WI38 (cell line): ENCODE measurements at regions not wholly inside any gene's neighbourhood (a gene's known extent, or its start where the extent isn't known, plus 50 kb on each side); places are given as distances from the start of the nearest gene placed in this dataset.
"Not testable (repeated sequence)": the region's sequence is repeated elsewhere in the genome, so short reads cannot be mapped to it uniquely, and the experiment has no call there.

Experiments
- H3K4me3 ChIP-seq: 2 replicates; pipeline ENCODE4 v1.5.1; 2011; ENCODE audit warnings: low read depth, mild to moderate bottlenecking, control low read depth, low read length
- CTCF ChIP-seq: IDR thresholded peaks from 2 replicates; pipeline ENCODE4 v1.5.1; 2012; ENCODE audit warnings: low read depth, mild to moderate bottlenecking, control low read depth, low read length

DNA sequence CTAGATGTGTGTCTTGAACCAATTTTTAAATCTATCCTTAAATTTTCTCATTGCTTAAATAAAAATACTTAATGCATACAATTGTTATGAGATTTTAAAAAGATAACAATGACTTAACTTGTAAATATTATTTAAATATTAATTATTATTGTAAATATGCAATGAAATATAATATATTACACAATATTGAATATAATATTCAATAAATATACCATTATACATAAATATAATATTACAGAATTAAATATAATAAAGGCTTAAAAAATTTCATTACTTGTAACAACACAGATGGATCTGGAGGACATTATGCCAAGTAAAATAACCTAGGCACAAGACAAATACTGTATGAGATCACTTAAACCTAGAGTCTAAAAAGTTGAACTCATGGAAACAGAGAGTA lies 1532.3 kb downstream of the PCDH9 start:
- TF ChIP-seq CTCF: no peak
- H3K4me3 ChIP-seq: no peak overlapping the region

DNA sequence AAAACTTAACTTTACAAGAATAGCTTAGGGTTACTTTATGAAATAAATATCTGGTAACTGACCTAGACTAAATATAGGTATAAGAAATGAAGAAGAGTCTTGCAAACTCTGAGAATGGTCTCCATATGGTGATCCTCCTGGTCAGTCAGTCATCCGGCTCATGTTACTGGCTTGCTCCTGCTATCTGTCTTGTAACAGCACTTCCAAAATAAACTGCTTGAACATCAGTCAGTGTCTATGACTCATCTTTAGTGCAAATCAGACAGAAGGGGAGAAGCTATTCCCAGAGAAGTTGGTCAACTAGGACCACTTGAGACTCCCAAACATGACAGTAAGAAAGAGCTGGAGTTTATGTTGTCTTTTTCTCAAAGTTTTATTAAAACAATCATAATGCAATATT lies 1550.9 kb downstream of the PCDH9 start:
- no peak for TF ChIP-seq CTCF
- H3K4me3 ChIP-seq: no peak overlapping the region

- no peak for TF ChIP-seq CTCF
Observed at GRCh38 chr13:65677906-65678305, 1552.2 kb downstream of the PCDH9 start.

DNA sequence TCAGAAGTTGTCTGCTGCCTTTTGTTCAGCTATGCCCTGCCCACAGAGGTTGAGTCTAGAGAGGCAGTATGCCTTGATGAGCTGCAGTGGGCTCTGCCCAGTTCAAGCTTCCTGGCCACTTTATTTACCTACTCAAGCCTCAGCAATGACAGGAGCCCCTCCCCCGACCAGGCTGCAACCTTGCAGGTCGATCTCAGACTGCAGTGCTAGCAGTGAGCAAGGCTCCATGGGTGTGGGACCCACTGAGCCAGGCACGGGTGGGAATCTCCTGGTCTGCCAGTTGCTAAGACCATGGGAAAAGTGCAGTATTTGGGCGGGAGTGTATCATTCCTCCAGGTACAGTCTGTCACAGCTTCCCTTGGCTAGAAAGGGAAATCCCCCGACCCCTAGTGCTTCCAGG lies 1554.8 kb downstream of the PCDH9 start:
- H3K4me3 ChIP-seq: not testable (repeated sequence)

More at GRCh38 chr13:65677906-65678305, 1552.2 kb downstream of the PCDH9 start:
- H3K4me3 ChIP-seq: no peak overlapping the region

DNA sequence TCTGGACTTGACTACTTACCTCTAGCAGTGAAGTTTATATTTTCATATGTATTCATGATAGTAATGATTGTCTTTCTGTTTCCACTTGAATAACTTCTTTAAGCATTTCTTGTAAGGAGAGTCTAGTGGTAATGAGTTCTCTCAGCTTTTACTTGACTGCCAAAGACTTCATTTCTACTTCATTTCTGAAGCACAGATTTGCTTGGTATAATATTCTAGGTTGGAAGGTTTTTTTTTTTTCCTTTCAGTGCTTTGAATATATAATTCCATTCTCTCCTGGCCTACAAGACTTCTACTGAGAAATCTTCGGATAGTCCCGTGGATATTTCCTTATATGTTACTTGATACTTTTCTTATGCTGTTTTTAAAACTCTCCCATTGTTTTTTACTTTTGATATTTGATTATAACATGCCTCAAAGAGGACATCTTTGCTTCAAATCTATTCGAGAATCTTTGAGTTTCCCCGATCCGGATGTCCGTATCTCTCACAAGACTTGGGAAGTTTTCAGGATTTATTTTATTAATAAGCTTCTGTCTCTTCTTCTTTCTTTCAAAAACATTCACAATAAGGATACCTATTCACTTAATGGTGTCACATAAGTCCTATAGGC lies 1560.0 kb downstream of the PCDH9 start:
- no peak for TF ChIP-seq CTCF

GRCh38 chr13:65660731-65661130 lies 1569.4 kb downstream of the PCDH9 start:
- TF ChIP-seq CTCF: no peak
- H3K4me3 ChIP-seq: no peak overlapping the region

More for the DNA sequence above, 1560.0 kb downstream of the PCDH9 start:
- H3K4me3 ChIP-seq: no peak overlapping the region

DNA sequence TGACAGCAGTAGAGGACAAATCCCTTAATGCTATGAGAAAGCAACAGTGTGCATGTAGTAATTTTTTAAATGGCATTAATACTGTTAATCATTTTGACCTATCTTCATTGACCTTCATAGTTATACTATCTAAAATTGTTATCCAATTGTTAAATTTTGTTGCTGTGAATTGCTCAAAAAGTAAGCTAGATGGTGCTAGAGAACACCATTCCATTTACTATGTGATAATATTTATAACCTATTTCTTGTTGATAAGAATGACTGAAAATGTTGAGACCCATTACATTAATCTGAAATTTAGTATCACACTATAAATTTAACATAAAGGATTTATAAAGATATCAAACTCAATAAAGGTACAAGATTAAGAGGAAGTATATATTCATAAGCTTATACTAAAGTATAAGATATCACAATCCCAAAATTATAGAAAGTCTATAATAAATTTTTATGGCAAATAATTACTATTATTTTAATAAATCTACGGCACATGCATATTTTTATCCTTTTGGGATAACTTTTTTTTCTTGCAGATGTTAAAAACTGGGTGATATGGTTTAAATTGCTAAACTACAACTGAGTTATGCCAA lies 1573.3 kb downstream of the PCDH9 start:
- no peak for TF ChIP-seq CTCF
- no peak overlapping the region for H3K4me3 ChIP-seq

- no peak overlapping the region for H3K4me3 ChIP-seq
- no peak for TF ChIP-seq CTCF
Observed at GRCh38 chr13:65653613-65654012, 1576.5 kb downstream of the PCDH9 start.
